ENCODE measurements at regions not wholly inside any gene's neighbourhood (a gene's known extent, or its start where the extent isn't known, plus 50 kb on each side); places are given as distances from the start of the nearest gene placed in this dataset.

DNA sequence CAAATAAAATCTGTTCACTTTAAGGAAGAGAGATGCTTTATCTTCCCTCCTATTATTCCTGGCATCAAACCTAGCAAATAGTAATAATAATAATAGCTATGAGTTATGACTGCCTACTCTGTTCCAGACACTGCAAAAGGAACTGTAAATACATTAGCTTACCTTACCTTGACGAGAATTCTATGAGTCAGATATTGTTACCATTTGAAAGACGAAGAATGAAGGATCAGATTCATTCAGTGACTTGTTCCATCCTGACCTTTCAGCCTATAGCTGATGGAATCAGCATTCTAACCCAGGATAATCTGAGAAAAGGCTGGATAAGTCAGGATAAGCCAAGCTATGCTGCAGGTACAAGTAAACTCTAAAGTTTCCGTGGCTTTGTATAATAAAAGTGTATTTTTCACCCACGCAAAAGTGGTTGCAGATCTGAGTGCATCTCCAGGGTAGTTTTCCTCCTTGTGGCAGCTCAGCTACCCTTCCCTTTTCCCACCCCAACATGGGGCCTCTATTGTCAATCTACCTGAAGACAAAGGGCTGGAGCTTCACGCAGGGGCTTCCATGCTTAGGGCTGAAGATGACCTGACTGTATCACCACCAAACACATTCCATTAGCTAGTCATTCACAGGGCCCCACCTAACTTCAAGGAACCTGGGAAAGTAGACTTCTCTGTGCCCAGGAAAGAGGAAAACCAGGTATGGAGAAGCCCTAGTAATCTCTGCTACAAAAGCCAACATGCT, 57.2 kb upstream of the CCND2 start:
- no CpG with 5 or more reads among the region's 5 CpGs for WGBS (ENCODE audit: extremely low coverage, insufficient coverage, insufficient read length)

DNA sequence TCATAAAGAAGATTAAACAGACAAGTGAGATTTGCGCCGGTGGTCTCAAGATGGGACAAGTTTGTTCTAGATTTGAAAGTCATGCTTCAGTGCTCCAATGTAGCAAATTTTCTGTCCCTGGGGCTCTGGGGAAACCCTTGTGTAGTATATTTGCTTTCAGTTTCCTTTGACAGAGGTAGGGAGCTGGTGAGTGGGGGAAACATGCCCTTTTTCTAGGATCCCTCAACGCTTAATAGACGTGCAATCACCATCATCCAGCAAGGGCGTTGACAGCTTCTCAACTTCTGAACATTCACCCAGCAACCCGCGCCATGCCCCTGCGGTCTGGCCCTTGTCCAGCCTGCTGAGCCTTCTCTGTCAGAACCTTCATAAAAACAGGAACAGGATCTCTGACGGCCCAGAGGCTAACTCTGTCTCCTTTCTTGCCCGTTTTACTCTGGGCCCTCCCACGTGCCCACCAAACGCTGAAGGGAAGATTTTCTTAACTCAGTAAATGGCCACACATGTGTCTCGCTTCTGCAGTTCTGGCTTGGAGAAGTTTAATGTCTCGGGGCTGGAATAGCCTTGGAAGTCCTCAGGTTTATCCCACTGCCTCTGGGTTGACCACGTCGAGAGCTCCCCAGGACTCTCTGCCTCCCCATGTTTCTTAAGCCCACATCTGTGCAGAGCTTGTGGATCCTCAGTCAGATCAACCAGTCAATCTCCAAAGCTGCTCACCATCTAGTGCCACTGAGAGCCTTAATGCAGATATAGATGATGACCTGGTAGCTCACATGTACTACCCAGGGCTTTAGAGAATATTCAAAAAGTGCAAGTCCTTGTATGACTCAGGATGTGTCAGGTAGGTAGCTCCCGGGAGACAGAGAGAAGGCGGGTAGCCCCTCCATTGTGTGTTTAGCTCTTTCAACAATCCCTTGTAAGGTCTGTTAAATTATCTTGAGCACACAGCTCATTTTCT, 58.1 kb upstream of the CCND2 start:
- Histone ChIP-seq H3K27ac (ENCODE audit: low read depth, low read length) (no peak overlapping the region), H3K9ac (ENCODE audit: low read length) (no peak overlapping the region), H3K4me3 (ENCODE audit: low read depth, low read length) (no peak overlapping the region), H4K8ac (ENCODE audit: low read depth, low read length) (no peak overlapping the region), H2AFZ (ENCODE audit: insufficient read depth, low read length, poor library complexity) (no peak overlapping the region), H3K4me1 (ENCODE audit: control insufficient read depth in 1 of 2, insufficient read depth in 2 of 2, low read length in 2 of 2) (no peaks in the 10 kb centered on the region), H4K91ac (ENCODE audit: low read depth, low read length) (no peak overlapping the region), H3K4me2 (ENCODE audit: low read length) (no peak overlapping the region), H3K27me3 (ENCODE audit: insufficient read depth, low read length) (no peaks in the 10 kb centered on the region), H3K36me3 (ENCODE audit: control insufficient read depth in 1 of 2, insufficient read depth in 2 of 2, low read length in 2 of 2) (no peaks in the 10 kb centered on the region), H2BK120ac (ENCODE audit: insufficient read depth, low read length, poor library complexity) (no peak overlapping the region), H2AK5ac (ENCODE audit: low read length) (no peak overlapping the region), H3K23ac (ENCODE audit: low read length) (no peak overlapping the region), H4K12ac (ENCODE audit: low read depth, low read length) (no peak overlapping the region), H2BK12ac (ENCODE audit: low read length) (no peak overlapping the region), H3K14ac (ENCODE audit: low read length) (no peak overlapping the region), H3K4ac (ENCODE audit: low read depth, low read length) (no peak overlapping the region), H3K79me2 (ENCODE audit: control insufficient read depth, insufficient read depth, low read length, poor library complexity) (no peaks in the 10 kb centered on the region), H3K9me3 (ENCODE audit: insufficient read depth, low read depth, low read length) (no peaks in the 10 kb centered on the region), H3K18ac (ENCODE audit: low read length) (no peak overlapping the region), H3K79me1 (ENCODE audit: low read length) (no peaks in the 10 kb centered on the region), H2BK5ac (ENCODE audit: low read depth, low read length, poor library complexity) (no peak overlapping the region)
- WGBS (ENCODE audit: extremely low coverage, insufficient coverage, insufficient read length): no CpG with 5 or more reads among the region's 18 CpGs
- peak; percentile 8 to 38 for DNase-seq

More for the DNA sequence above, 57.2 kb upstream of the CCND2 start:
- Histone ChIP-seq H3K79me2 (ENCODE audit: control insufficient read depth, insufficient read depth, low read length, poor library complexity) (no peaks in the 10 kb centered on the region), H2AK5ac (ENCODE audit: low read length) (no peak overlapping the region), H3K9ac (ENCODE audit: low read length) (no peak overlapping the region), H2AFZ (ENCODE audit: insufficient read depth, low read length, poor library complexity) (no peak overlapping the region), H4K12ac (ENCODE audit: low read depth, low read length) (no peak overlapping the region), H2BK120ac (ENCODE audit: insufficient read depth, low read length, poor library complexity) (no peak overlapping the region), H2BK12ac (ENCODE audit: low read length) (no peak overlapping the region), H3K27ac (ENCODE audit: low read depth, low read length) (no peak overlapping the region), H3K14ac (ENCODE audit: low read length) (no peak overlapping the region), H3K4me1 (ENCODE audit: control insufficient read depth in 1 of 2, insufficient read depth in 2 of 2, low read length in 2 of 2) (no peaks in the 10 kb centered on the region), H3K27me3 (ENCODE audit: insufficient read depth, low read length) (no peaks in the 10 kb centered on the region), H3K36me3 (ENCODE audit: control insufficient read depth in 1 of 2, insufficient read depth in 2 of 2, low read length in 2 of 2) (no peaks in the 10 kb centered on the region), H4K91ac (ENCODE audit: low read depth, low read length) (no peak overlapping the region), H3K79me1 (ENCODE audit: low read length) (no peaks in the 10 kb centered on the region), H3K18ac (ENCODE audit: low read length) (no peak overlapping the region), H3K4ac (ENCODE audit: low read depth, low read length) (no peak overlapping the region), H3K4me2 (ENCODE audit: low read length) (no peak overlapping the region), H4K8ac (ENCODE audit: low read depth, low read length) (no peak overlapping the region), H3K4me3 (ENCODE audit: low read depth, low read length) (no peak overlapping the region), H3K9me3 (ENCODE audit: insufficient read depth, low read depth, low read length) (no peaks in the 10 kb centered on the region), H3K23ac (ENCODE audit: low read length) (no peak overlapping the region), H2BK5ac (ENCODE audit: low read depth, low read length, poor library complexity) (no peak overlapping the region)
- DNase-seq: no peak

- Histone ChIP-seq H3K23ac (ENCODE audit: low read length) (no peak overlapping the region), H3K4me2 (ENCODE audit: low read length) (no peak overlapping the region), H2AFZ (ENCODE audit: insufficient read depth, low read length, poor library complexity) (no peak overlapping the region), H3K4ac (ENCODE audit: low read depth, low read length) (no peak overlapping the region), H2BK12ac (ENCODE audit: low read length) (no peak overlapping the region), H3K18ac (ENCODE audit: low read length) (no peak overlapping the region), H3K9me3 (ENCODE audit: insufficient read depth, low read depth, low read length) (no peaks in the 10 kb centered on the region), H2BK5ac (ENCODE audit: low read depth, low read length, poor library complexity) (no peak overlapping the region), H3K4me3 (ENCODE audit: low read depth, low read length) (no peak overlapping the region), H3K79me1 (ENCODE audit: low read length) (no peaks in the 10 kb centered on the region), H3K14ac (ENCODE audit: low read length) (no peak overlapping the region), H3K4me1 (ENCODE audit: control insufficient read depth in 1 of 2, insufficient read depth in 2 of 2, low read length in 2 of 2) (no peaks in the 10 kb centered on the region), H2AK5ac (ENCODE audit: low read length) (no peak overlapping the region), H3K36me3 (ENCODE audit: control insufficient read depth in 1 of 2, insufficient read depth in 2 of 2, low read length in 2 of 2) (no peaks in the 10 kb centered on the region), H3K27me3 (ENCODE audit: insufficient read depth, low read length) (no peaks in the 10 kb centered on the region), H4K8ac (ENCODE audit: low read depth, low read length) (no peak overlapping the region), H3K79me2 (ENCODE audit: control insufficient read depth, insufficient read depth, low read length, poor library complexity) (no peaks in the 10 kb centered on the region), H3K9ac (ENCODE audit: low read length) (no peak overlapping the region), H2BK120ac (ENCODE audit: insufficient read depth, low read length, poor library complexity) (no peak overlapping the region), H4K12ac (ENCODE audit: low read depth, low read length) (no peak overlapping the region), H3K27ac (ENCODE audit: low read depth, low read length) (no peak overlapping the region), H4K91ac (ENCODE audit: low read depth, low read length) (no peak overlapping the region)
- DNase-seq: no peak
- WGBS (ENCODE audit: extremely low coverage, insufficient coverage, insufficient read length): no CpG with 5 or more reads among the region's 8 CpGs
Measured at GRCh38 chr12:4214877-4215228, 58.7 kb upstream of the CCND2 start.

- H3K18ac ChIP-seq (ENCODE audit: low read length): no peak overlapping the region
- no peak overlapping the region for H2AK5ac ChIP-seq (ENCODE audit: low read length)
- no peak overlapping the region for H4K12ac ChIP-seq (ENCODE audit: low read depth, low read length)
- H2BK12ac ChIP-seq (ENCODE audit: low read length): no peak overlapping the region
- no peak overlapping the region for H3K4me3 ChIP-seq (ENCODE audit: low read depth, low read length)
- no peaks in the 10 kb centered on the region for H3K79me2 ChIP-seq (ENCODE audit: control insufficient read depth, insufficient read depth, low read length, poor library complexity)
- no peaks in the 10 kb centered on the region for H3K4me1 ChIP-seq (ENCODE audit: control insufficient read depth in 1 of 2, insufficient read depth in 2 of 2, low read length in 2 of 2)
- H3K79me1 ChIP-seq (ENCODE audit: low read length): no peaks in the 10 kb centered on the region
- H3K14ac ChIP-seq (ENCODE audit: low read length): no peak overlapping the region
- no peak overlapping the region for H3K23ac ChIP-seq (ENCODE audit: low read length)
- no peak overlapping the region for H2BK5ac ChIP-seq (ENCODE audit: low read depth, low read length, poor library complexity)
- H3K36me3 ChIP-seq (ENCODE audit: control insufficient read depth in 1 of 2, insufficient read depth in 2 of 2, low read length in 2 of 2): no peaks in the 10 kb centered on the region
- H3K9me3 ChIP-seq (ENCODE audit: insufficient read depth, low read depth, low read length): no peaks in the 10 kb centered on the region
- H4K91ac ChIP-seq (ENCODE audit: low read depth, low read length): no peak overlapping the region
- H2AFZ ChIP-seq (ENCODE audit: insufficient read depth, low read length, poor library complexity): no peak overlapping the region
- H3K4me2 ChIP-seq (ENCODE audit: low read length): no peak overlapping the region
- no peak overlapping the region for H3K9ac ChIP-seq (ENCODE audit: low read length)
- H4K8ac ChIP-seq (ENCODE audit: low read depth, low read length): no peak overlapping the region
- no CpG with 5 or more reads among the region's 6 CpGs for WGBS (ENCODE audit: extremely low coverage, insufficient coverage, insufficient read length)
- no peak for DNase-seq
- H3K27me3 ChIP-seq (ENCODE audit: insufficient read depth, low read length): no peaks in the 10 kb centered on the region
- H3K27ac ChIP-seq (ENCODE audit: low read depth, low read length): no peak overlapping the region
- no peak overlapping the region for H3K4ac ChIP-seq (ENCODE audit: low read depth, low read length)
- no peak overlapping the region for H2BK120ac ChIP-seq (ENCODE audit: insufficient read depth, low read length, poor library complexity)
Measured at GRCh38 chr12:4213471-4213870, 60.1 kb upstream of the CCND2 start.
